ENCODE measurements at regions not wholly inside any gene's neighbourhood (a gene's known extent, or its start where the extent isn't known, plus 50 kb on each side); places are given as distances from the start of the nearest gene placed in this dataset.

GRCh38 chr21:32215306-32215685 is 63.6 kb downstream of the MIS18A start:
- DNase-seq (ENCODE audit: low read depth, low spot score) (no peak), FAIRE-seq (no peak), ATAC-seq (no peak)
- Histone ChIP-seq H3K4me1 (ENCODE audit: control insufficient read depth, insufficient read depth, low read length) (no peaks in the 10 kb centered on the region), H4K20me1 (ENCODE audit: control insufficient read depth, insufficient read depth) (no peaks in the 10 kb centered on the region), H3K27ac (ENCODE audit: control insufficient read depth, insufficient read depth) (no peak overlapping the region), H3K4me2 (ENCODE audit: control insufficient read depth, insufficient read depth) (no peak overlapping the region), H3K36me3 (ENCODE audit: control insufficient read depth in 2 of 2, insufficient read depth in 2 of 2, low read length in 1 of 2) (no peaks in the 10 kb centered on the region), H3K4me3 (no peak overlapping the region), H2AFZ (ENCODE audit: control insufficient read depth, low read depth, low read length) (no peak overlapping the region), H3K27me3 (replicated peaks in 1 of 2; ENCODE audit: control insufficient read depth in 2 of 2, insufficient read depth in 2 of 2, low read length in 1 of 2) (no peaks in the 10 kb centered on the region; a peak in 1 of 4 replicates), H3K79me2 (ENCODE audit: control insufficient read depth, insufficient read depth, low read length) (no peaks in the 10 kb centered on the region), H3K9ac (ENCODE audit: control insufficient read depth, insufficient read depth, low read length) (no peak overlapping the region), H3K9me3 (replicated peaks; ENCODE audit: control insufficient read depth, insufficient read depth, low read length) (no peaks in the 10 kb centered on the region)
- ChIA-PET POLR2A (no interaction called here), CTCF (no interaction called here), RAD21 (ENCODE audit: unreplicated experiment) (no interaction called here), SMC1A (ENCODE audit: uncharacterized antibody, unreplicated experiment) (no interaction called here)
- 48% methylated on average over 5 of the region's 5 CpGs for WGBS (ENCODE audit: insufficient coverage, insufficient replicate concordance, low lambda C conversion rate, missing lambda C conversion rate)
- intact Hi-C loops (cut with micrococcal nuclease; ENCODE audit: unreplicated experiment) = no loop called here
- in situ Hi-C loops (cut with MboI) = no loop called here
- no peak for TF ChIP-seq YBX1 (IDR thresholded peaks at IDR 0.05)
- no peak for TF ChIP-seq RAD21 (IDR thresholded peaks at IDR 0.05; ENCODE audit: insufficient read depth, low read depth, low read length)
- no peak for TF ChIP-seq CHD1 (IDR thresholded peaks at IDR 0.05; ENCODE audit: low read depth, low read length)
- TF ChIP-seq, protein P1, sequence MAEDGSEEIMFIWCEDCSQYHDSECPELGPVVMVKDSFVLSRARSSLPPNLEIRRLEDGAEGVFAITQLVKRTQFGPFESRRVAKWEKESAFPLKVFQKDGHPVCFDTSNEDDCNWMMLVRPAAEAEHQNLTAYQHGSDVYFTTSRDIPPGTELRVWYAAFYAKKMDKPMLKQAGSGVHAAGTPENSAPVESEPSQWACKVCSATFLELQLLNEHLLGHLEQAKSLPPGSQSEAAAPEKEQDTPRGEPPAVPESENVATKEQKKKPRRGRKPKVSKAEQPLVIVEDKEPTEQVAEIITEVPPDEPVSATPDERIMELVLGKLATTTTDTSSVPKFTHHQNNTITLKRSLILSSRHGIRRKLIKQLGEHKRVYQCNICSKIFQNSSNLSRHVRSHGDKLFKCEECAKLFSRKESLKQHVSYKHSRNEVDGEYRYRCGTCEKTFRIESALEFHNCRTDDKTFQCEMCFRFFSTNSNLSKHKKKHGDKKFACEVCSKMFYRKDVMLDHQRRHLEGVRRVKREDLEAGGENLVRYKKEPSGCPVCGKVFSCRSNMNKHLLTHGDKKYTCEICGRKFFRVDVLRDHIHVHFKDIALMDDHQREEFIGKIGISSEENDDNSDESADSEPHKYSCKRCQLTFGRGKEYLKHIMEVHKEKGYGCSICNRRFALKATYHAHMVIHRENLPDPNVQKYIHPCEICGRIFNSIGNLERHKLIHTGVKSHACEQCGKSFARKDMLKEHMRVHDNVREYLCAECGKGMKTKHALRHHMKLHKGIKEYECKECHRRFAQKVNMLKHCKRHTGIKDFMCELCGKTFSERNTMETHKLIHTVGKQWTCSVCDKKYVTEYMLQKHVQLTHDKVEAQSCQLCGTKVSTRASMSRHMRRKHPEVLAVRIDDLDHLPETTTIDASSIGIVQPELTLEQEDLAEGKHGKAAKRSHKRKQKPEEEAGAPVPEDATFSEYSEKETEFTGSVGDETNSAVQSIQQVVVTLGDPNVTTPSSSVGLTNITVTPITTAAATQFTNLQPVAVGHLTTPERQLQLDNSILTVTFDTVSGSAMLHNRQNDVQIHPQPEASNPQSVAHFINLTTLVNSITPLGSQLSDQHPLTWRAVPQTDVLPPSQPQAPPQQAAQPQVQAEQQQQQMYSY (CRISPR knock-in tag; IDR thresholded peaks at IDR 0.05) = no peak
- no peak for TF ChIP-seq EP300 (IDR thresholded peaks at IDR 0.05; ENCODE audit: borderline replicate concordance in 1 of 2, control insufficient read depth in 1 of 2, low read depth in 2 of 2, low read length in 2 of 2)
- TF ChIP-seq KLF5 (IDR thresholded peaks at IDR 0.05; ENCODE audit: partially characterized antibody) = no peak
- no peak for TF ChIP-seq STAT3 (IDR thresholded peaks at IDR 0.05; ENCODE audit: low read depth, low read length)
- TF ChIP-seq ZBED1 (IDR thresholded peaks at IDR 0.05; ENCODE audit: borderline replicate concordance) = no peak
- TF ChIP-seq NFYB (IDR thresholded peaks at IDR 0.05; ENCODE audit: insufficient read depth, low read depth, low read length) = no peak
- TF ChIP-seq CREM (IDR thresholded peaks at IDR 0.05; ENCODE audit: low read depth) = no peak
- TF ChIP-seq HSF1 (IDR thresholded peaks at IDR 0.05; ENCODE audit: low read depth, low read length) = no peak
- no peak for TF ChIP-seq IKZF2 (IDR thresholded peaks at IDR 0.05)
- no peak for TF ChIP-seq SIN3A (IDR thresholded peaks at IDR 0.05; ENCODE audit: low read depth, low read length)
- TF ChIP-seq CEBPZ (IDR thresholded peaks at IDR 0.05; ENCODE audit: low read depth, low read length) = no peak
- no peak for TF ChIP-seq CBX3 (IDR thresholded peaks at IDR 0.05; ENCODE audit: borderline replicate concordance, low read depth)
- TF ChIP-seq SMARCA5 (IDR thresholded peaks at IDR 0.05) = no peak
- TF ChIP-seq TARDBP (IDR thresholded peaks at IDR 0.05; ENCODE audit: borderline replicate concordance) = no peak
- TF ChIP-seq ZNF217 (IDR thresholded peaks at IDR 0.05) = no peak
- BruUV-seq (replicated peaks) = no TSS peak
